Testis (tissue), 2 donors: ENCODE measurements at regions not wholly inside any gene's neighbourhood (a gene's known extent, or its start where the extent isn't known, plus 50 kb on each side); places are given as distances from the start of the nearest gene placed in this dataset.

Experiments used
- DNase-seq: peaks from one replicate; pipeline ENCODE4 v3.0.0-alpha.2; 2019
- H3K27ac ChIP-seq, 2 donors: fragments of 200-600 bp; sonication (generic); one replicate each; pipeline ENCODE4 v1.5.1; 2019
- H3K27me3 ChIP-seq: fragments of 200-600 bp; sonication (generic); one replicate; pipeline ENCODE4 v1.5.1; 2019
- H3K36me3 ChIP-seq: fragments of 200-600 bp; sonication (generic); one replicate; pipeline ENCODE4 v1.5.1; 2017; ENCODE audit warnings: low read depth; ENCODE audit errors: missing control alignments
- H3K4me1 ChIP-seq: fragments of 200-600 bp; sonication (generic); one replicate; pipeline ENCODE4 v1.5.1; 2019
- H3K4me3 ChIP-seq, 2 donors: fragments of 200-600 bp; sonication (generic); one replicate each; pipeline ENCODE4 v1.5.1; 2017 to 2019
- H3K9me3 ChIP-seq: fragments of 200-600 bp; sonication (generic); one replicate; pipeline ENCODE4 v1.5.1; 2017
- CTCF ChIP-seq, 3 experiments: fragments of 450-650 bp in 2 of 3; fragments of 200-600 bp in 1 of 3; sonication (generic) in 1 of 3; IDR thresholded peaks; one replicate each; pipeline ENCODE4 v1.5.1; 2016 to 2019; ENCODE audit warnings: antibody characterized with exemption in 3 of 3, mild to moderate bottlenecking in 2 of 3, moderate library complexity in 1 of 3
- POLR2A ChIP-seq: fragments of 450-650 bp; IDR thresholded peaks from one replicate; pipeline ENCODE4 v1.6.1; 2017; ENCODE audit warnings: antibody characterized with exemption, mild to moderate bottlenecking, moderate library complexity
- WGBS, 2 donors: methylation state at CpG; one replicate each; pipeline ENCODE4 v1.1.5; 2018; 5-methylcytosine and 5-hydroxymethylcytosine counted together
- intact Hi-C: fragments of 100-400 bp; cut with DNase I; formaldehyde crosslinking; loops from one replicate; pipeline ENCODE4 v1.15.1; 2023; ENCODE audit warnings: low total_unique reads

- DNase-seq, result no peak
Measured at GRCh38 chr1:198829944-198830343, 191.1 kb downstream of the PTPRC start.

GRCh38 chr1:198830412-198830811, 191.6 kb downstream of the PTPRC start:
- 90 to 97% methylated on average over 6 of the region's 6 CpGs for WGBS, 2 donors
- Histone ChIP-seq H3K9me3 (no peaks in the 10 kb centered on the region), H3K27ac (no peak overlapping the region), H3K4me1 (no peaks in the 10 kb centered on the region), H3K27me3 (no peaks in the 10 kb centered on the region), H3K36me3 (no peaks in the 10 kb centered on the region), H3K4me3 (no peak overlapping the region)
- TF ChIP-seq POLR2A (no peak), CTCF (IDR thresholded peaks at IDR 0.05) (no peak)
- intact Hi-C loops, result no loop called here
- no peak for DNase-seq

More at GRCh38 chr1:198829944-198830343, 191.1 kb downstream of the PTPRC start:
- H3K27ac ChIP-seq, result no peak overlapping the region
- no peaks in the 10 kb centered on the region for H3K9me3 ChIP-seq
- H3K4me1 ChIP-seq, result no peaks in the 10 kb centered on the region
- intact Hi-C loops, result no loop called here
- no peak overlapping the region for H3K4me3 ChIP-seq
- no peaks in the 10 kb centered on the region for H3K27me3 ChIP-seq
- WGBS, 2 donors, result 65 to 73% methylated on average over 1 of the region's 1 CpG
- no peak for TF ChIP-seq POLR2A
- no peak for TF ChIP-seq CTCF (IDR thresholded peaks at IDR 0.05)
- H3K36me3 ChIP-seq, result no peaks in the 10 kb centered on the region

GRCh38 chr1:198833706-198834503, 195.1 kb downstream of the PTPRC start:
- H3K4me1 ChIP-seq, result no peaks in the 10 kb centered on the region
- H3K27me3 ChIP-seq, result no peaks in the 10 kb centered on the region
- H3K4me3 ChIP-seq, result no peak overlapping the region
- no peaks in the 10 kb centered on the region for H3K9me3 ChIP-seq
- TF ChIP-seq CTCF (IDR thresholded peaks at IDR 0.05) (no peak), POLR2A (no peak)
- WGBS, 2 donors, result 88 to 91% methylated on average over 6 of the region's 6 CpGs
- no peak overlapping the region for H3K27ac ChIP-seq
- no peak for DNase-seq
- intact Hi-C loops, result no loop called here
- no peaks in the 10 kb centered on the region for H3K36me3 ChIP-seq

- 80 to 87% methylated on average over 6 of the region's 6 CpGs for WGBS, 2 donors
Measured at GRCh38 chr1:198837278-198838021, 198.6 kb downstream of the PTPRC start.

More at GRCh38 chr1:198837278-198838021, 198.6 kb downstream of the PTPRC start:
- no peak for TF ChIP-seq POLR2A
- no peak for TF ChIP-seq CTCF (IDR thresholded peaks at IDR 0.05)
- Histone ChIP-seq H3K27ac (no peak overlapping the region), H3K36me3 (no peaks in the 10 kb centered on the region), H3K27me3 (no peaks in the 10 kb centered on the region), H3K4me3 (no peak overlapping the region), H3K9me3 (no peaks in the 10 kb centered on the region), H3K4me1 (no peaks in the 10 kb centered on the region)
- DNase-seq, result no peak
- intact Hi-C loops, result no loop called here
